ENCODE measurements at regions not wholly inside any gene's neighbourhood (a gene's known extent, or its start where the extent isn't known, plus 50 kb on each side); places are given as distances from the start of the nearest gene placed in this dataset.

- no peak overlapping the region for H3K4me3 ChIP-seq (ENCODE audit: low read depth, low read length)
- no peak for DNase-seq (ENCODE audit: low read depth)
These were observed 246.6 kb upstream of the IRX2 start for GRCh38 chr5:2998106-2998505.

- no peak for DNase-seq (ENCODE audit: low read depth)
- H3K4me3 ChIP-seq (ENCODE audit: low read depth, low read length) = no peak overlapping the region
These were observed 245.7 kb upstream of the IRX2 start for GRCh38 chr5:2997179-2997578.

GRCh38 chr5:2996687-2997086, 245.2 kb upstream of the IRX2 start:
- no peak for DNase-seq (ENCODE audit: low read depth)
- no peak overlapping the region for H3K4me3 ChIP-seq (ENCODE audit: low read depth, low read length)

GRCh38 chr5:2996248-2996647, 244.8 kb upstream of the IRX2 start:
- no peak overlapping the region for H3K4me3 ChIP-seq (ENCODE audit: low read depth, low read length)

GRCh38 chr5:2995667-2996066, 244.2 kb upstream of the IRX2 start:
- no peak for DNase-seq (ENCODE audit: low read depth)
- no peak overlapping the region for H3K4me3 ChIP-seq (ENCODE audit: low read depth, low read length)

More at GRCh38 chr5:2996248-2996647, 244.8 kb upstream of the IRX2 start:
- no peak for DNase-seq (ENCODE audit: low read depth)

- no peak overlapping the region for H3K4me3 ChIP-seq (ENCODE audit: low read depth, low read length)
- no peak for DNase-seq (ENCODE audit: low read depth)
These were observed 243.6 kb upstream of the IRX2 start for GRCh38 chr5:2995035-2995434.

GRCh38 chr5:2993771-2994170, 242.3 kb upstream of the IRX2 start:
- no peak for DNase-seq (ENCODE audit: low read depth)
- H3K4me3 ChIP-seq (ENCODE audit: low read depth, low read length) = no peak overlapping the region

GRCh38 chr5:2993301-2993700, 241.8 kb upstream of the IRX2 start:
- no peak overlapping the region for H3K4me3 ChIP-seq (ENCODE audit: low read depth, low read length)
- DNase-seq (ENCODE audit: low read depth) = no peak

GRCh38 chr5:2992806-2993205, 241.3 kb upstream of the IRX2 start:
- no peak overlapping the region for H3K4me3 ChIP-seq (ENCODE audit: low read depth, low read length)

GRCh38 chr5:2991884-2992283, 240.4 kb upstream of the IRX2 start:
- DNase-seq (ENCODE audit: low read depth) = no peak
- no peak overlapping the region for H3K4me3 ChIP-seq (ENCODE audit: low read depth, low read length)

More at GRCh38 chr5:2992806-2993205, 241.3 kb upstream of the IRX2 start:
- no peak for DNase-seq (ENCODE audit: low read depth)

- no peak for DNase-seq (ENCODE audit: low read depth)
- H3K4me3 ChIP-seq (ENCODE audit: low read depth, low read length) = no peak overlapping the region
These were observed 238.0 kb upstream of the IRX2 start for GRCh38 chr5:2989517-2989916.

- DNase-seq (ENCODE audit: low read depth) = no peak
- H3K4me3 ChIP-seq (ENCODE audit: low read depth, low read length) = no peak overlapping the region
These were observed 234.8 kb upstream of the IRX2 start for GRCh38 chr5:2986301-2986700.

- H3K4me3 ChIP-seq (ENCODE audit: low read depth, low read length) = no peak overlapping the region
- no peak for DNase-seq (ENCODE audit: low read depth)
These were observed 234.2 kb upstream of the IRX2 start for GRCh38 chr5:2985718-2986117.

GRCh38 chr5:2983583-2984300, 232.3 kb upstream of the IRX2 start:
- no peak overlapping the region for H3K4me3 ChIP-seq (ENCODE audit: low read depth, low read length)
- DNase-seq (ENCODE audit: low read depth) = no peak

GRCh38 chr5:2981652-2982051, 230.2 kb upstream of the IRX2 start:
- no peak for DNase-seq (ENCODE audit: low read depth)
- no peak overlapping the region for H3K4me3 ChIP-seq (ENCODE audit: low read depth, low read length)

GRCh38 chr5:2981035-2981434, 229.6 kb upstream of the IRX2 start:
- H3K4me3 ChIP-seq (ENCODE audit: low read depth, low read length) = no peak overlapping the region
- no peak for DNase-seq (ENCODE audit: low read depth)

- no peak for DNase-seq (ENCODE audit: low read depth)
- no peak overlapping the region for H3K4me3 ChIP-seq (ENCODE audit: low read depth, low read length)
These were observed 208.8 kb upstream of the IRX2 start for GRCh38 chr5:2960294-2960693.

GRCh38 chr5:2958976-2959375, 207.5 kb upstream of the IRX2 start:
- H3K4me3 ChIP-seq (ENCODE audit: low read depth, low read length) = no peak overlapping the region
- no peak for DNase-seq (ENCODE audit: low read depth)

- no peak overlapping the region for H3K4me3 ChIP-seq (ENCODE audit: low read depth, low read length)
These were observed 197.4 kb upstream of the IRX2 start for GRCh38 chr5:2948875-2949274.

GRCh38 chr5:2946315-2946714, 194.8 kb upstream of the IRX2 start:
- no peak overlapping the region for H3K4me3 ChIP-seq (ENCODE audit: low read depth, low read length)
- no peak for DNase-seq (ENCODE audit: low read depth)

More at GRCh38 chr5:2948875-2949274, 197.4 kb upstream of the IRX2 start:
- no peak for DNase-seq (ENCODE audit: low read depth)

- no peak overlapping the region for H3K4me3 ChIP-seq (ENCODE audit: low read depth, low read length)
- no peak for DNase-seq (ENCODE audit: low read depth)
These were observed 184.9 kb upstream of the IRX2 start for GRCh38 chr5:2936413-2936812.

GRCh38 chr5:2929779-2930178, 178.3 kb upstream of the IRX2 start:
- H3K4me3 ChIP-seq (ENCODE audit: low read depth, low read length) = no peak overlapping the region
- no peak for DNase-seq (ENCODE audit: low read depth)
